ENCODE measurements at regions not wholly inside any gene's neighbourhood (a gene's known extent, or its start where the extent isn't known, plus 50 kb on each side); places are given as distances from the start of the nearest gene placed in this dataset.

DNA sequence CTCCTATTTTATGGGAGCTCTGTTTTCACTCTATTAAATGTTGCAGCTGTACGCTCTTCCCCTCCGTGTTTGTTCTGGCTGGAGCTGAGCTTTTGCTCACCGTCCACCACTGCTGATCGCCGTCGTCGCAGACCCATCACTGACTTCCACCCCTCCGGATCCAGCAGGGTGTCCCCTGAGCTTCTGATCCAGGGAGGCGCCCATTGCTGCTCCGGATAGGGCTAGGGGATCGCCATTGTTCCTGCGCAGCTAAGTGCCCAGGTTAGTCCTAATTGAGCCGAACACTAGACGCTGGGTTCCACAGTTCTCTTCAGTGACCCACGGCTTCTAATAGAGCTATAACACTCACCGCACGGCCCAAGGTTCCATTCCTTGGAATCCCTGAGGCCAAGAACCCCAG lies 96.2 kb upstream of the PRDM9 start:
- TF ChIP-seq POLR2A (IDR thresholded peaks at IDR 0.05; ENCODE audit: low read depth, low read length) (no peak), CTCF (IDR thresholded peaks at IDR 0.05; ENCODE audit: extremely low read depth in 1 of 2, insufficient read depth in 1 of 2, low read depth in 1 of 2, low read length in 2 of 2) (no peak), MAX (IDR thresholded peaks at IDR 0.05; ENCODE audit: insufficient read depth, insufficient read length) (no peak), MYC (IDR thresholded peaks at IDR 0.05; ENCODE audit: low read depth, low read length) (no peak), JUN (IDR thresholded peaks at IDR 0.05; ENCODE audit: borderline replicate concordance, insufficient read depth, insufficient read length, low read depth) (no peak), POLR2AphosphoS5 (IDR thresholded peaks at IDR 0.05; ENCODE audit: insufficient read depth, low read depth, low read length) (no peak), FOS (IDR thresholded peaks at IDR 0.05; ENCODE audit: borderline replicate concordance, insufficient read depth, low read length) (no peak), EZH2 (IDR thresholded peaks at IDR 0.05; ENCODE audit: borderline replicate concordance, low read depth, low read length, severe bottlenecking) (no peak), GATA2 (IDR thresholded peaks at IDR 0.05; ENCODE audit: insufficient read depth, insufficient read length, low read depth, low read length) (no peak)
